ENCODE measurements at regions not wholly inside any gene's neighbourhood (a gene's known extent, or its start where the extent isn't known, plus 50 kb on each side); places are given as distances from the start of the nearest gene placed in this dataset.

DNA sequence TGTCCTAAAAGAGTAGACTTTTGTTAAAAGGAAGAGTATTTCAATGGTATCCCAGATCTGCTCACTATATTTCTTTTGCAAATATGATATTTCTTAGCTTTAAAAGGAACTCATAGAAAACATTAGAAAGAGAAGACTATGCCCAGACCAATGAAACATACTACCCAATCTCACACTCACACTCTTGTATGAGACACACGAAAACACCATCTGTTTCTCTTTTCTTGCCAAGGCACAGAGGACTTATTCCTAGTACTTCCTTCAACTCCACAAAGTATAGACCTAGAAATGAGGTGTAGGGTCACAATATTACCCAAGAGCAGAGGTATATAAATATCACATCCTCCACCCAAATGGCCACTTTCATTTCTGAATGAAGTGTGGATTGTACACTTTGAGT is 292.4 kb upstream of the ACO1 start:
- H3K36me3 ChIP-seq (ENCODE audit: control insufficient read depth, insufficient read depth, low read length): no peaks in the 10 kb centered on the region
- H3K9me1 ChIP-seq (ENCODE audit: insufficient read depth, low read length): no peaks in the 10 kb centered on the region
- no peak overlapping the region for H2BK20ac ChIP-seq (ENCODE audit: low read depth, low read length)
- no peak overlapping the region for H2AFZ ChIP-seq (replicated peaks; ENCODE audit: low read length, poor library complexity)
- no peak overlapping the region for H2BK15ac ChIP-seq (ENCODE audit: low read depth, low read length)
- no peaks in the 10 kb centered on the region for H3K27me3 ChIP-seq (ENCODE audit: control insufficient read depth, insufficient read depth, low read length)
- H3K4me2 ChIP-seq (ENCODE audit: low read depth, low read length): no peak overlapping the region
- no peaks in the 10 kb centered on the region for H3K9me3 ChIP-seq (ENCODE audit: control insufficient read depth, insufficient read depth, low read length)
- POLR2A ChIA-PET (ENCODE audit: unreplicated experiment): no interaction called here
- no peak overlapping the region for H2BK5ac ChIP-seq (ENCODE audit: low read depth, low read length, poor library complexity, severe bottlenecking)
- TF ChIP-seq RCOR1 (IDR thresholded peaks at IDR 0.05; ENCODE audit: insufficient replicate concordance, low read length) (no peak), FOS (IDR thresholded peaks at IDR 0.05; ENCODE audit: low read depth, low read length) (no peak), BHLHE40 (IDR thresholded peaks at IDR 0.05; ENCODE audit: low read depth, low read length) (no peak), SMC3 (IDR thresholded peaks at IDR 0.05; ENCODE audit: low read depth, low read length) (no peak), CHD1 (IDR thresholded peaks at IDR 0.05; ENCODE audit: low read depth, low read length) (no peak), NFE2L2 (IDR thresholded peaks at IDR 0.05; ENCODE audit: low read depth, low read length) (no peak), MAFK (IDR thresholded peaks at IDR 0.05; ENCODE audit: low read depth, low read length) (no peak), MAZ (IDR thresholded peaks at IDR 0.05; ENCODE audit: borderline replicate concordance, low read depth, low read length) (no peak), MXI1 (IDR thresholded peaks at IDR 0.05; ENCODE audit: borderline replicate concordance, low read depth, low read length) (no peak), RFX5 (IDR thresholded peaks at IDR 0.05; ENCODE audit: low read depth, low read length) (no peak), POLR2A (IDR thresholded peaks at IDR 0.05; ENCODE audit: low read depth, low read length) (no peak)
- TF ChIP-seq, protein P1, sequence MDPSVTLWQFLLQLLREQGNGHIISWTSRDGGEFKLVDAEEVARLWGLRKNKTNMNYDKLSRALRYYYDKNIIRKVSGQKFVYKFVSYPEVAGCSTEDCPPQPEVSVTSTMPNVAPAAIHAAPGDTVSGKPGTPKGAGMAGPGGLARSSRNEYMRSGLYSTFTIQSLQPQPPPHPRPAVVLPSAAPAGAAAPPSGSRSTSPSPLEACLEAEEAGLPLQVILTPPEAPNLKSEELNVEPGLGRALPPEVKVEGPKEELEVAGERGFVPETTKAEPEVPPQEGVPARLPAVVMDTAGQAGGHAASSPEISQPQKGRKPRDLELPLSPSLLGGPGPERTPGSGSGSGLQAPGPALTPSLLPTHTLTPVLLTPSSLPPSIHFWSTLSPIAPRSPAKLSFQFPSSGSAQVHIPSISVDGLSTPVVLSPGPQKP (IDR thresholded peaks at IDR 0.05; ENCODE audit: borderline replicate concordance, low read depth, low read length): no peak
- TF ChIP-seq, protein P2, sequence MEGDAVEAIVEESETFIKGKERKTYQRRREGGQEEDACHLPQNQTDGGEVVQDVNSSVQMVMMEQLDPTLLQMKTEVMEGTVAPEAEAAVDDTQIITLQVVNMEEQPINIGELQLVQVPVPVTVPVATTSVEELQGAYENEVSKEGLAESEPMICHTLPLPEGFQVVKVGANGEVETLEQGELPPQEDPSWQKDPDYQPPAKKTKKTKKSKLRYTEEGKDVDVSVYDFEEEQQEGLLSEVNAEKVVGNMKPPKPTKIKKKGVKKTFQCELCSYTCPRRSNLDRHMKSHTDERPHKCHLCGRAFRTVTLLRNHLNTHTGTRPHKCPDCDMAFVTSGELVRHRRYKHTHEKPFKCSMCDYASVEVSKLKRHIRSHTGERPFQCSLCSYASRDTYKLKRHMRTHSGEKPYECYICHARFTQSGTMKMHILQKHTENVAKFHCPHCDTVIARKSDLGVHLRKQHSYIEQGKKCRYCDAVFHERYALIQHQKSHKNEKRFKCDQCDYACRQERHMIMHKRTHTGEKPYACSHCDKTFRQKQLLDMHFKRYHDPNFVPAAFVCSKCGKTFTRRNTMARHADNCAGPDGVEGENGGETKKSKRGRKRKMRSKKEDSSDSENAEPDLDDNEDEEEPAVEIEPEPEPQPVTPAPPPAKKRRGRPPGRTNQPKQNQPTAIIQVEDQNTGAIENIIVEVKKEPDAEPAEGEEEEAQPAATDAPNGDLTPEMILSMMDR (conservative IDR thresholded peaks at IDR 0.05; ENCODE audit: low read depth, low read length): no peak
- TF ChIP-seq, protein P3, sequence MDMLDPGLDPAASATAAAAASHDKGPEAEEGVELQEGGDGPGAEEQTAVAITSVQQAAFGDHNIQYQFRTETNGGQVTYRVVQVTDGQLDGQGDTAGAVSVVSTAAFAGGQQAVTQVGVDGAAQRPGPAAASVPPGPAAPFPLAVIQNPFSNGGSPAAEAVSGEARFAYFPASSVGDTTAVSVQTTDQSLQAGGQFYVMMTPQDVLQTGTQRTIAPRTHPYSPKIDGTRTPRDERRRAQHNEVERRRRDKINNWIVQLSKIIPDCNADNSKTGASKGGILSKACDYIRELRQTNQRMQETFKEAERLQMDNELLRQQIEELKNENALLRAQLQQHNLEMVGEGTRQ (IDR thresholded peaks at IDR 0.05; ENCODE audit: low read depth, low read length): no peak
- CTCF ChIA-PET: no interaction called here
- H2BK120ac ChIP-seq (ENCODE audit: low read depth, low read length): no peak overlapping the region
- no peak overlapping the region for H3K14ac ChIP-seq (replicated peaks; ENCODE audit: low read depth, low read length)
- no peak overlapping the region for H3K56ac ChIP-seq (ENCODE audit: extremely low read depth, insufficient read depth, low read length)
- no peak overlapping the region for H4K5ac ChIP-seq (ENCODE audit: low read depth, low read length)
- no peak overlapping the region for H3K4me3 ChIP-seq (ENCODE audit: insufficient read depth, low read depth, low read length)
- intact Hi-C loops (cut with micrococcal nuclease): no loop called here
- no peak overlapping the region for H3K23ac ChIP-seq (ENCODE audit: low read depth, low read length)
- no TSS peak for BruUV-seq (replicated peaks)
- H4K8ac ChIP-seq (ENCODE audit: low read depth in 2 of 2, low read length in 2 of 2): no peak overlapping the region
- H3K27ac ChIP-seq (ENCODE audit: insufficient read depth, low read length): no peak overlapping the region
- no peaks in the 10 kb centered on the region for H4K20me1 ChIP-seq (ENCODE audit: insufficient read depth, low read length)
- DNase-seq (no peak), ATAC-seq (ENCODE audit: low read depth) (no peak)
- H4K91ac ChIP-seq (ENCODE audit: insufficient read depth, low read depth, low read length): no peak overlapping the region
- no peaks in the 10 kb centered on the region for H3K79me1 ChIP-seq (ENCODE audit: low read depth in 1 of 2, low read length in 2 of 2)
- in situ Hi-C loops (cut with MboI; ENCODE audit: low sequenced_read_pairs): no loop called here
- no peaks in the 10 kb centered on the region for H3K4me1 ChIP-seq (ENCODE audit: control insufficient read depth, insufficient read depth, low read length)
- no peak overlapping the region for H2AK9ac ChIP-seq (replicated peaks; ENCODE audit: low read depth, low read length, poor library complexity)
- H2AK5ac ChIP-seq (ENCODE audit: low read depth, low read length): no peak overlapping the region
- no CpG with 5 or more reads among the region's 1 CpG for WGBS, 2 experiments (ENCODE audit: extremely low coverage in 2 of 2, insufficient read length in 1 of 2)
- dilution Hi-C loops (cut with HindIII; ENCODE audit: low sequenced_read_pairs, unreplicated experiment): no loop called here
- no peak overlapping the region for H3K4ac ChIP-seq (ENCODE audit: low read depth, low read length)
- no peak overlapping the region for H3K18ac ChIP-seq (ENCODE audit: low read depth, low read length)
- no peak overlapping the region for H3K9ac ChIP-seq (ENCODE audit: low read depth, low read length)
